Endothelial cell of umbilical vein (primary cell): ENCODE measurements at regions not wholly inside any gene's neighbourhood (a gene's known extent, or its start where the extent isn't known, plus 50 kb on each side); places are given as distances from the start of the nearest gene placed in this dataset.

Source experiments
- BruUV-seq: library from RNA; stranded (reverse); fragments of 400-500 nt; replicated peaks from 2 replicates; lab custom pipeline; 2021; lab: Mats Ljungman, UMichigan
- CTCF ChIA-PET: fragments of 300-600, 350-600 bp; sonication (Branson Sonifier 250); formaldehyde crosslinking; loops from one replicate; lab custom pipeline; 2021; ENCODE audit warnings: antibody characterized with exemption, inconsistent platforms; lab: Charles Lee
- POLR2A ChIA-PET: fragments of 300-600, 350-600 bp; sonication (Branson Sonifier 250); formaldehyde crosslinking; loops from one replicate; lab custom pipeline; 2021; ENCODE audit warnings: antibody characterized with exemption, inconsistent platforms; lab: Charles Lee
- DNase-seq: peaks from one replicate; pipeline ENCODE4 v3.0.0-alpha.2; 2011; ENCODE audit warnings: low read depth, low spot score
- FAIRE-seq: peaks from 2 replicates; lab custom pipeline; 2011; peaks lifted over from hg19 to GRCh38; lab: Jason Lieb, UNC
- H2AFZ ChIP-seq: 2 replicates; pipeline ENCODE4 v1.6.0; 2012; ENCODE audit warnings: low read depth, low read length, control low read depth, inconsistent platforms
- H3K27ac ChIP-seq: 2 replicates; pipeline ENCODE4 v1.5.1; 2011; ENCODE audit warnings: low read depth, mild to moderate bottlenecking, control low read depth, low read length, moderate library complexity; ENCODE audit not compliant: insufficient read depth
- H3K27me3 ChIP-seq, 2 experiments: 2 replicates each; pipeline versions ENCODE4 v1.6.0 to v1.6.1; 2011; ENCODE audit warnings: low read length in 2 of 2, mixed read lengths in 1 of 2; ENCODE audit not compliant: control insufficient read depth in 2 of 2, insufficient read depth in 2 of 2
- H3K36me3 ChIP-seq, 2 experiments: 2 replicates in 1 of 2; 3 replicates in 1 of 2; pipeline ENCODE4 v1.5.1; 2011; ENCODE audit warnings: low read length in 2 of 2, mild to moderate bottlenecking in 1 of 2, moderate library complexity in 1 of 2; ENCODE audit not compliant: control insufficient read depth in 2 of 2, insufficient read depth in 2 of 2; ENCODE audit errors: extremely low read depth in 1 of 2
- H3K4me1 ChIP-seq: 3 replicates; pipeline ENCODE4 v1.5.1; 2011; ENCODE audit warnings: mild to moderate bottlenecking, low read length; ENCODE audit not compliant: control insufficient read depth, insufficient read depth; ENCODE audit errors: extremely low read depth
- H3K4me2 ChIP-seq: 2 replicates; pipeline ENCODE4 v1.6.1; 2011; ENCODE audit warnings: low read length, control low read depth, mixed read lengths; ENCODE audit not compliant: insufficient read depth
- H3K4me3 ChIP-seq, 3 experiments: fragments of 200-600 bp in 1 of 3; sonication (generic), shearing (Covaris generic) in 1 of 3; replicated peaks in 1 of 3; 2 replicates each; pipeline ENCODE4 v1.5.1; 2011 to 2016; ENCODE audit warnings: control low read depth in 3 of 3, low read length in 3 of 3, mild to moderate bottlenecking in 2 of 3, inconsistent platforms in 1 of 3, low read depth in 1 of 3, moderate library complexity in 1 of 3; ENCODE audit not compliant: insufficient read depth in 1 of 3
- H3K79me2 ChIP-seq: 2 replicates; pipeline ENCODE4 v1.6.0; 2012; ENCODE audit warnings: low read length, inconsistent platforms; ENCODE audit not compliant: control insufficient read depth, insufficient read depth
- H3K9ac ChIP-seq: replicated peaks from 2 replicates; pipeline ENCODE3; 2011; ENCODE audit warnings: low read length, control low read depth; ENCODE audit not compliant: insufficient read depth; ENCODE audit errors: extremely low read depth
- H3K9me1 ChIP-seq: replicated peaks from 3 replicates; pipeline ENCODE4 v1.6.0; 2011; ENCODE audit warnings: mild to moderate bottlenecking, low read length; ENCODE audit not compliant: control insufficient read depth, insufficient read depth; ENCODE audit errors: extremely low read depth
- H3K9me3 ChIP-seq: replicated peaks from 2 replicates; pipeline ENCODE4 v1.5.1; 2012; ENCODE audit warnings: low read length, inconsistent platforms; ENCODE audit not compliant: control insufficient read depth, insufficient read depth
- H4K20me1 ChIP-seq: replicated peaks from 2 replicates; pipeline ENCODE3; 2011; ENCODE audit warnings: mild to moderate bottlenecking, low read length; ENCODE audit not compliant: control insufficient read depth, insufficient read depth; ENCODE audit errors: extremely low read depth
- CTCF ChIP-seq, 2 donors: IDR thresholded peaks; 1 replicate in 1 of 2; 2 replicates in 1 of 2; pipeline ENCODE4 v1.5.1; 2011; ENCODE audit warnings: low read length in 2 of 2, mild to moderate bottlenecking in 2 of 2, moderate library complexity in 2 of 2, control low read depth in 1 of 2, inconsistent platforms in 1 of 2, low read depth in 1 of 2; ENCODE audit not compliant: insufficient read depth in 1 of 2; ENCODE audit errors: extremely low read depth in 1 of 2
- EZH2 ChIP-seq: IDR thresholded peaks from 2 replicates; pipeline ENCODE4 v1.6.1; 2012; ENCODE audit warnings: borderline replicate concordance, low read depth, mild to moderate bottlenecking, moderate library complexity, low read length, inconsistent platforms; ENCODE audit not compliant: severe bottlenecking
- FOS ChIP-seq: IDR thresholded peaks from 2 replicates; pipeline ENCODE4 v1.6.1; 2011; ENCODE audit warnings: mild to moderate bottlenecking, low read length, moderate library complexity, borderline replicate concordance; ENCODE audit not compliant: insufficient read depth
- GATA2 ChIP-seq: IDR thresholded peaks from 2 replicates; pipeline ENCODE4 v1.7.0; 2011; ENCODE audit warnings: low read depth, mild to moderate bottlenecking, moderate library complexity, mixed read lengths, low read length; ENCODE audit not compliant: insufficient read length, insufficient read depth
- JUN ChIP-seq: IDR thresholded peaks from 2 replicates; pipeline ENCODE4 v1.6.1; 2011; ENCODE audit warnings: borderline replicate concordance, low read depth; ENCODE audit not compliant: insufficient read length, insufficient read depth
- MAX ChIP-seq: IDR thresholded peaks from 2 replicates; pipeline ENCODE4 v1.6.1; 2011; ENCODE audit not compliant: insufficient read depth, insufficient read length
- MYC ChIP-seq: IDR thresholded peaks from one replicate; pipeline ENCODE4 v1.6.1; 2011; ENCODE audit warnings: mild to moderate bottlenecking, low read depth, low read length
- POLR2A ChIP-seq: IDR thresholded peaks from 2 replicates; pipeline ENCODE4 v1.6.1; 2012; ENCODE audit warnings: low read depth, mild to moderate bottlenecking, control low read depth, low read length
- POLR2AphosphoS5 ChIP-seq: IDR thresholded peaks from 2 replicates; pipeline ENCODE4 v1.6.1; 2012; ENCODE audit warnings: low read depth, mild to moderate bottlenecking, control low read depth, low read length, moderate library complexity; ENCODE audit not compliant: insufficient read depth
- dilution Hi-C: fragments of 300-500 bp; cut with MboI; formaldehyde crosslinking; loops from one replicate; pipeline ENCODE4 v1.15.0; 2019; ENCODE audit warnings: low sequenced_read_pairs; ENCODE audit not compliant: extremely low pct_ligation_motif_present
- intact Hi-C: fragments of 100-400 bp; cut with micrococcal nuclease; formaldehyde crosslinking; loops from one replicate; pipeline ENCODE4 v1.10.0; 2022

- dilution Hi-C loops (no loop called here), intact Hi-C loops (no loop called here)
- POLR2A ChIA-PET = no interaction called here
- Histone ChIP-seq H3K27ac (no peak overlapping the region), H3K9me3 (no peaks in the 10 kb centered on the region), H3K9me1 (no peaks in the 10 kb centered on the region), H4K20me1 (no peaks in the 10 kb centered on the region), H3K9ac (no peak overlapping the region), H3K4me3 (no peak overlapping the region), H3K4me1 (peaks cover 3% of the 10 kb centered on the region), H3K79me2 (no peaks in the 10 kb centered on the region), H3K27me3 (no peaks in the 10 kb centered on the region), H3K36me3 (no peaks in the 10 kb centered on the region), H3K4me2 (no peak overlapping the region), H2AFZ (no peak overlapping the region)
- FAIRE-seq (no peak), DNase-seq (no peak)
- CTCF ChIA-PET = interaction anchor here (2.1 kb wide), 1 partner anchor 9 kb away, joined by 8 read pairs; no protein-coding TSS in a partner anchor
- BruUV-seq = no TSS peak
- TF ChIP-seq FOS (no peak), MYC (no peak), CTCF (IDR thresholded peaks at IDR 0.05; ENCODE audit: extremely low read depth in 1 of 2, insufficient read depth in 1 of 2, low read depth in 1 of 2, low read length in 2 of 2) (no peak), POLR2AphosphoS5 (no peak), MAX (no peak), GATA2 (no peak), EZH2 (no peak), POLR2A (no peak), JUN (no peak)
Observed at GRCh38 chr5:133744960-133745308, 132.6 kb upstream of the FSTL4 start.
